ENCODE measurements at regions not wholly inside any gene's neighbourhood (a gene's known extent, or its start where the extent isn't known, plus 50 kb on each side); places are given as distances from the start of the nearest gene placed in this dataset.

- TF ChIP-seq EZH2phosphoT487 (IDR thresholded peaks at IDR 0.05; ENCODE audit: borderline replicate concordance), result no peak
- no peak for TF ChIP-seq CTCF (IDR thresholded peaks at IDR 0.05 in 2 of 3, conservative IDR thresholded peaks at IDR 0.05 in 1 of 3; ENCODE audit: borderline replicate concordance in 1 of 3, insufficient read depth in 1 of 3, low read depth in 2 of 3, low read length in 2 of 3)
- no peak for TF ChIP-seq POLR2AphosphoS5 (IDR thresholded peaks at IDR 0.05; ENCODE audit: low read depth, low read length)
- TF ChIP-seq EZH2 (IDR thresholded peaks at IDR 0.05), result no peak
- no peak for TF ChIP-seq POLR2A (IDR thresholded peaks at IDR 0.05; ENCODE audit: borderline replicate concordance, extremely low read depth, insufficient read depth, insufficient read length)
- no peak for TF ChIP-seq ZNF274 (IDR thresholded peaks at IDR 0.05; ENCODE audit: low read depth, low read length)
- TF ChIP-seq, protein P1, sequence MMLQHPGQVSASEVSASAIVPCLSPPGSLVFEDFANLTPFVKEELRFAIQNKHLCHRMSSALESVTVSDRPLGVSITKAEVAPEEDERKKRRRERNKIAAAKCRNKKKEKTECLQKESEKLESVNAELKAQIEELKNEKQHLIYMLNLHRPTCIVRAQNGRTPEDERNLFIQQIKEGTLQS (IDR thresholded peaks at IDR 0.05), result no peak
- no peak for TF ChIP-seq ELF1 (IDR thresholded peaks at IDR 0.05; ENCODE audit: borderline replicate concordance, low read depth)
- no peak for TF ChIP-seq SP1 (IDR thresholded peaks at IDR 0.05; ENCODE audit: low read depth)
Measured at GRCh38 chr6:106855117-106855516, 119.4 kb downstream of the CD24 start.
